WTC11 (cell line): ENCODE measurements at regions not wholly inside any gene's neighbourhood (a gene's known extent, or its start where the extent isn't known, plus 50 kb on each side); places are given as distances from the start of the nearest gene placed in this dataset.

Experiments
- ATAC-seq: fragments of 200-7000 bp; cut with Tn5 transposase; 2 replicates; pipeline ENCODE4 v1.10.0; 2021; ENCODE audit warnings: mild to moderate bottlenecking, moderate library complexity
- CTCF ChIA-PET: fragments of 300-600 bp; sonication (Branson Sonifier 250); formaldehyde crosslinking; loops from one replicate; lab custom pipeline; 2021; ENCODE audit warnings: antibody characterized with exemption; lab: Charles Lee
- POLR2A ChIA-PET: fragments of 350-600 bp; sonication (Branson Sonifier 250); formaldehyde crosslinking; loops from one replicate; lab custom pipeline; 2021; ENCODE audit warnings: antibody characterized with exemption; lab: Charles Lee
- DNase-seq: peaks from one replicate; pipeline ENCODE4 v3.0.0; 2021; ENCODE audit warnings: low spot score
- H3K27ac Mint-ChIP-seq: 2 replicates; pipeline ENCODE4 v1.8.0; 2021; ENCODE audit warnings: mixed read lengths
- H3K27me3 Mint-ChIP-seq: 2 replicates; pipeline ENCODE4 v1.8.0; 2021; ENCODE audit warnings: low read depth, mild to moderate bottlenecking, moderate library complexity, mixed read lengths
- H3K36me3 Mint-ChIP-seq: 2 replicates; pipeline ENCODE4 v1.8.0; 2021; ENCODE audit warnings: mixed read lengths
- H3K4me1 Mint-ChIP-seq: 2 replicates; pipeline ENCODE4 v1.8.0; 2022; ENCODE audit warnings: mixed read lengths
- H3K4me3 Mint-ChIP-seq: 2 replicates; pipeline ENCODE4 v1.8.0; 2021; ENCODE audit warnings: mild to moderate bottlenecking, moderate library complexity, mixed read lengths
- H3K9me3 Mint-ChIP-seq: 2 replicates; pipeline ENCODE4 v1.8.0; 2021; ENCODE audit warnings: mixed read lengths
- ATF3 ChIP-seq: sonication (generic); formaldehyde crosslinking; conservative IDR thresholded peaks from 2 replicates; pipeline ENCODE4 v1.8.1; 2022; ENCODE audit warnings: mild to moderate bottlenecking, missing genetic modification reagents
- CBFB ChIP-seq: sonication (generic); formaldehyde crosslinking; IDR thresholded peaks from 2 replicates; pipeline ENCODE4 v1.8.1; 2022; ENCODE audit warnings: mild to moderate bottlenecking, low read depth, missing genetic modification reagents
- EMX1 ChIP-seq: fragments of 250-450 bp; sonication (Bioruptor Pico); IDR thresholded peaks from 2 replicates; pipeline ENCODE4 v1.8.0; 2021; ENCODE audit warnings: mild to moderate bottlenecking
- GTF2I ChIP-seq: fragments of 250-450 bp; sonication (Bioruptor Pico); conservative IDR thresholded peaks from 2 replicates; pipeline ENCODE4 v1.4.0; 2021; ENCODE audit warnings: mild to moderate bottlenecking
- IRF1 ChIP-seq: sonication (generic); formaldehyde crosslinking; IDR thresholded peaks from 2 replicates; pipeline ENCODE4 v1.8.0; 2023; ENCODE audit warnings: missing genetic modification reagents
- JAZF1 ChIP-seq: fragments of 250-450 bp; sonication (Bioruptor Pico); IDR thresholded peaks from 2 replicates; pipeline ENCODE4 v1.9.0; 2021; ENCODE audit warnings: moderate library complexity, mild to moderate bottlenecking, inconsistent platforms
- KAT7 ChIP-seq: sonication (generic); formaldehyde crosslinking; IDR thresholded peaks from 2 replicates; pipeline ENCODE4 v1.8.1; 2023; ENCODE audit warnings: missing genetic modification reagents, mild to moderate bottlenecking, borderline replicate concordance
- MAX ChIP-seq: sonication (generic); formaldehyde crosslinking; IDR thresholded peaks from 2 replicates; pipeline ENCODE4 v1.8.0; 2022; ENCODE audit warnings: mild to moderate bottlenecking, missing genetic modification reagents
- MLX ChIP-seq: sonication (generic); formaldehyde crosslinking; IDR thresholded peaks from 2 replicates; pipeline ENCODE4 v1.8.1; 2023; ENCODE audit warnings: mild to moderate bottlenecking, missing genetic modification reagents, moderate library complexity
- MYBL2 ChIP-seq: sonication (generic); formaldehyde crosslinking; IDR thresholded peaks from 2 replicates; pipeline ENCODE4 v1.8.1; 2023; ENCODE audit warnings: mild to moderate bottlenecking, moderate library complexity, missing genetic modification reagents
- NR3C1 ChIP-seq: sonication (generic); formaldehyde crosslinking; conservative IDR thresholded peaks from 2 replicates; pipeline ENCODE4 v1.8.1; 2023; ENCODE audit warnings: low read depth, mild to moderate bottlenecking, missing genetic modification reagents
- PREB ChIP-seq: sonication (generic); formaldehyde crosslinking; IDR thresholded peaks from 2 replicates; pipeline ENCODE4 v1.8.1; 2022; ENCODE audit warnings: mild to moderate bottlenecking, missing genetic modification reagents, moderate library complexity, borderline replicate concordance
- SP1 ChIP-seq: sonication (generic); formaldehyde crosslinking; conservative IDR thresholded peaks from 2 replicates; pipeline ENCODE4 v1.8.1; 2022; ENCODE audit warnings: missing genetic modification reagents
- TP53 ChIP-seq: sonication (generic); formaldehyde crosslinking; IDR thresholded peaks from 2 replicates; pipeline ENCODE4 v1.8.1; 2023; ENCODE audit warnings: mild to moderate bottlenecking, missing genetic modification reagents
- USF1 ChIP-seq: sonication (generic); formaldehyde crosslinking; IDR thresholded peaks from 2 replicates; pipeline ENCODE4 v1.8.0; 2022; ENCODE audit warnings: mild to moderate bottlenecking, missing genetic modification reagents
- ZBTB21 ChIP-seq: sonication (generic); formaldehyde crosslinking; IDR thresholded peaks from 2 replicates; pipeline ENCODE4 v1.8.1; 2023; ENCODE audit warnings: mild to moderate bottlenecking, missing genetic modification reagents, borderline replicate concordance
- ZMAT4 ChIP-seq: fragments of 250-450 bp; sonication (Bioruptor Pico); IDR thresholded peaks from 2 replicates; pipeline ENCODE4 v1.9.0; 2021; ENCODE audit warnings: mild to moderate bottlenecking
- ZNF263 ChIP-seq: sonication (generic); formaldehyde crosslinking; IDR thresholded peaks from 2 replicates; pipeline ENCODE4 v1.8.1; 2022; ENCODE audit warnings: low read depth, mild to moderate bottlenecking, moderate library complexity, missing genetic modification reagents
- ZNF512 ChIP-seq: sonication (generic); formaldehyde crosslinking; IDR thresholded peaks from 2 replicates; pipeline ENCODE4 v1.8.1; 2022; ENCODE audit warnings: missing genetic modification reagents, borderline replicate concordance

GRCh38 chr7:377080-378040 lies 87.4 kb downstream of the FOXL3 start (continued):
- TF ChIP-seq ZMAT4 (CRISPR knock-in tag), result no peak
- no peak for TF ChIP-seq PREB (CRISPR knock-in tag)
- no peak for TF ChIP-seq MLX (CRISPR knock-in tag)
- no peak for TF ChIP-seq MAX (CRISPR knock-in tag)
- TF ChIP-seq KAT7 (CRISPR knock-in tag), result no peak
- TF ChIP-seq ZBTB21 (CRISPR knock-in tag), result no peak

GRCh38 chr7:378041-378420 lies 88.1 kb downstream of the FOXL3 start:
- Mint-ChIP-seq H3K4me1 (peaks cover 2% of the 10 kb centered on the region), H3K4me3 (no peak overlapping the region), H3K9me3 (no peaks in the 10 kb centered on the region), H3K27me3 (peaks cover 11% of the 10 kb centered on the region; the same call in 1 of the 2 replicates), H3K36me3 (no peaks in the 10 kb centered on the region), H3K27ac (no peak overlapping the region)
- no peak for ATAC-seq
- ChIA-PET POLR2A (no interaction called here), CTCF (interaction anchor here (1.7 kb wide), 1 partner anchor 56 kb away, joined by 4 read pairs; no protein-coding TSS in a partner anchor)
- peak; percentile 4 for DNase-seq
- TF ChIP-seq JAZF1 (no peak), SP1 (CRISPR knock-in tag) (no peak), CBFB (no peak), ZNF263 (CRISPR knock-in tag) (no peak)

- Mint-ChIP-seq H3K27me3 (peaks cover 16% of the 10 kb centered on the region), H3K27ac (no peak overlapping the region), H3K4me1 (no peaks in the 10 kb centered on the region; the same call in 1 of the 2 replicates), H3K9me3 (peaks cover 7% of the 10 kb centered on the region), H3K36me3 (0 out of 2 replicates have a peak, but pooled peaks cover under 1% of the 10 kb centered on the region), H3K4me3 (peak overlapping the region; percentile 63)
- ChIA-PET POLR2A (no interaction called here), CTCF (interaction anchor here (1.7 kb wide), 1 partner anchor 57 kb away, joined by 4 read pairs; no protein-coding TSS in a partner anchor)
- ATAC-seq (no peak; the same call in 1 of the 2 replicates), DNase-seq (peak; percentile 15)
- TF ChIP-seq ATF3 (CRISPR knock-in tag) (no peak), ZNF512 (no peak), NR3C1 (CRISPR knock-in tag) (no peak), EMX1 (CRISPR knock-in tag) (no peak), ZNF263 (CRISPR knock-in tag) (no peak), TP53 (CRISPR knock-in tag) (no peak), MYBL2 (CRISPR knock-in tag) (no peak), IRF1 (no peak), GTF2I (CRISPR knock-in tag) (no peak), USF1 (CRISPR knock-in tag) (no peak), CBFB (no peak)
Measured at GRCh38 chr7:378551-379455, 88.8 kb downstream of the FOXL3 start.
